DOHH2 (cell line): ENCODE measurements at regions not wholly inside any gene's neighbourhood (a gene's known extent, or its start where the extent isn't known, plus 50 kb on each side); places are given as distances from the start of the nearest gene placed in this dataset.

ENCODE experiments used
- H3F3A ChIP-seq: fragments of 200-600 bp; sonication (generic), shearing (Covaris generic); 2 replicates; pipeline ENCODE4 v1.6.0; 2016; ENCODE audit warnings: antibody characterized with exemption, mild to moderate bottlenecking; ENCODE audit not compliant: control insufficient read depth, insufficient read depth
- H3K27ac ChIP-seq: fragments of 200-600 bp; sonication (generic); 2 replicates; pipeline ENCODE4 v1.5.1; 2014; ENCODE audit warnings: low read depth, mild to moderate bottlenecking, low read length, moderate library complexity
- H3K27me3 ChIP-seq: fragments of 200-600 bp; sonication (generic); 2 replicates; pipeline ENCODE4 v1.6.1; 2014; ENCODE audit warnings: mild to moderate bottlenecking, low read length, mixed read lengths; ENCODE audit not compliant: control insufficient read depth
- H3K36me3 ChIP-seq: fragments of 200-600 bp; sonication (generic); 2 replicates; pipeline ENCODE4 v1.6.1; 2014; ENCODE audit warnings: mild to moderate bottlenecking, low read length, moderate library complexity, mixed read lengths; ENCODE audit not compliant: control insufficient read depth
- H3K4me1 ChIP-seq: fragments of 200-600 bp; sonication (generic); 2 replicates; pipeline ENCODE4 v1.6.1; 2014; ENCODE audit warnings: mild to moderate bottlenecking, low read length, mixed read lengths; ENCODE audit not compliant: control insufficient read depth
- H3K4me2 ChIP-seq: fragments of 200-600 bp; sonication (generic); 2 replicates; pipeline ENCODE4 v1.6.0; 2014; ENCODE audit warnings: mild to moderate bottlenecking, low read length, moderate library complexity
- H3K4me3 ChIP-seq: fragments of 200-600 bp; sonication (generic); 2 replicates; pipeline ENCODE4 v1.5.1; 2014; ENCODE audit warnings: mild to moderate bottlenecking, low read length, mixed read lengths
- H3K79me2 ChIP-seq: fragments of 200-600 bp; sonication (generic); 2 replicates; pipeline ENCODE4 v1.6.1; 2014; ENCODE audit warnings: mild to moderate bottlenecking, low read length, mixed read lengths; ENCODE audit not compliant: control insufficient read depth
- H3K9me2 ChIP-seq: fragments of 200-600 bp; sonication (generic); replicated peaks from 2 replicates; pipeline ENCODE4 v1.6.1; 2014; ENCODE audit warnings: mild to moderate bottlenecking, low read length, mixed read lengths; ENCODE audit not compliant: control insufficient read depth
- H3K9me3 ChIP-seq: fragments of 200-600 bp; sonication (generic); 2 replicates; pipeline ENCODE4 v1.6.1; 2014; ENCODE audit warnings: antibody characterized with exemption, low read length, mixed read lengths; ENCODE audit not compliant: control insufficient read depth, insufficient read depth
- H4K20me1 ChIP-seq: fragments of 200-600 bp; sonication (generic); 2 replicates; pipeline ENCODE4 v1.6.0; 2014; ENCODE audit warnings: low read depth, mild to moderate bottlenecking, antibody characterized with exemption, low read length, moderate library complexity; ENCODE audit not compliant: control insufficient read depth, insufficient read depth
- EZH2phosphoT487 ChIP-seq: fragments of 200-600 bp; sonication (generic); IDR thresholded peaks from 2 replicates; pipeline ENCODE4 v1.6.1; 2017; ENCODE audit warnings: borderline replicate concordance, mild to moderate bottlenecking, antibody characterized with exemption, low read length, moderate library complexity, mixed read lengths
- TF ChIP-seq, protein P1 (sequence below): fragments of 200-600 bp; sonication (generic); IDR thresholded peaks from one replicate; pipeline ENCODE4 v1.5.1; 2014; ENCODE audit warnings: antibody characterized with exemption, mild to moderate bottlenecking, low read depth, low read length; ENCODE audit not compliant: poor library complexity, severe bottlenecking

DNA sequence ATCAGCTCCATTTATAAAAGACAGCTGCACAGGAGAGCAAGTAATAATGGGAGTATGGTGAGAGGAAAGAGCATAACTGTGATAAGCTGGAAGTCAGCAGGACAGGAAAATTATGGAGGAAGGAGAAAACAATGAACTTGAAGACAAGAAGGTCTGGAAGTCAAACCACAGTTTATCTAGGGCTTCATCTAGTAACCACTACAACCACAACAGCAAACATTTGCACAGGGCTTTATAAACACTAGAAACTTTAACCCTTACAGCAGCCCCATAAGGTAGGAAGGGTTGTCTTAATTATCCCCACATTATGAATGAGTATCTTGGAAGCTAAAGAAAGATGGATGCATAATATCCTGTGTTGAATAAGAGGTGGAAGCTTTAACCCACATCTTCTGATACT lies 820.8 kb downstream of the IGSF11 start:
- Histone ChIP-seq H3K79me2 (no peaks in the 10 kb centered on the region), H3K4me3 (no peak overlapping the region), H3F3A (no peaks in the 10 kb centered on the region), H3K9me2 (no peaks in the 10 kb centered on the region), H3K27me3 (no peaks in the 10 kb centered on the region), H3K9me3 (no peaks in the 10 kb centered on the region), H3K27ac (no peak overlapping the region), H4K20me1 (no peaks in the 10 kb centered on the region), H3K4me2 (no peak overlapping the region), H3K36me3 (no peaks in the 10 kb centered on the region), H3K4me1 (no peaks in the 10 kb centered on the region)
- no peak for TF ChIP-seq EZH2phosphoT487
- TF ChIP-seq, protein P1, sequence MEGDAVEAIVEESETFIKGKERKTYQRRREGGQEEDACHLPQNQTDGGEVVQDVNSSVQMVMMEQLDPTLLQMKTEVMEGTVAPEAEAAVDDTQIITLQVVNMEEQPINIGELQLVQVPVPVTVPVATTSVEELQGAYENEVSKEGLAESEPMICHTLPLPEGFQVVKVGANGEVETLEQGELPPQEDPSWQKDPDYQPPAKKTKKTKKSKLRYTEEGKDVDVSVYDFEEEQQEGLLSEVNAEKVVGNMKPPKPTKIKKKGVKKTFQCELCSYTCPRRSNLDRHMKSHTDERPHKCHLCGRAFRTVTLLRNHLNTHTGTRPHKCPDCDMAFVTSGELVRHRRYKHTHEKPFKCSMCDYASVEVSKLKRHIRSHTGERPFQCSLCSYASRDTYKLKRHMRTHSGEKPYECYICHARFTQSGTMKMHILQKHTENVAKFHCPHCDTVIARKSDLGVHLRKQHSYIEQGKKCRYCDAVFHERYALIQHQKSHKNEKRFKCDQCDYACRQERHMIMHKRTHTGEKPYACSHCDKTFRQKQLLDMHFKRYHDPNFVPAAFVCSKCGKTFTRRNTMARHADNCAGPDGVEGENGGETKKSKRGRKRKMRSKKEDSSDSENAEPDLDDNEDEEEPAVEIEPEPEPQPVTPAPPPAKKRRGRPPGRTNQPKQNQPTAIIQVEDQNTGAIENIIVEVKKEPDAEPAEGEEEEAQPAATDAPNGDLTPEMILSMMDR = no peak

DNA sequence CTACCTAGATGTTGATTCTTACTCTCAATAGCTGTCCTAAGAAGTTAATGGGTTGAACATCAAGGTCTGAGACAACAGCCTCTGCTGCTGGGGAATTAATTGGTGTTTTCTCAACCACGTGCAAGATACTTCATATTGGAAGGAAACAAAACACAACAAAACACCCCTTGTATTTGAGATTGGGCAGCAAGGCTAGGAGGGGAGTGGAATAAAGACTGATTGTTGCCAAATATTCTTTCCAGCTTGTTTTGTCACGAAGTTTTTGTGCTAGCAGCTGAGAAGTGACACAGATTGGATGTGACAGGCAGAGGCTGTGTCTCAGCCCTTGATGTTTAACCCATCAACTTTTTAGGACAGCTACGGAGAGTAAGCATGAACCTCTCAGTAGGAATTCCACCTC lies 808.4 kb downstream of the IGSF11 start:
- no peak overlapping the region for H3K27ac ChIP-seq
- H3K4me3 ChIP-seq = no peak overlapping the region
- no peaks in the 10 kb centered on the region for H3K27me3 ChIP-seq
- H3F3A ChIP-seq = no peaks in the 10 kb centered on the region
- no peaks in the 10 kb centered on the region for H3K9me3 ChIP-seq
- H4K20me1 ChIP-seq = no peaks in the 10 kb centered on the region
- H3K4me1 ChIP-seq = no peaks in the 10 kb centered on the region
- H3K9me2 ChIP-seq = no peaks in the 10 kb centered on the region
- no peaks in the 10 kb centered on the region for H3K79me2 ChIP-seq
- no peak for TF ChIP-seq EZH2phosphoT487
- TF ChIP-seq, protein P1 = no peak
- no peaks in the 10 kb centered on the region for H3K36me3 ChIP-seq
- H3K4me2 ChIP-seq = no peak overlapping the region

DNA sequence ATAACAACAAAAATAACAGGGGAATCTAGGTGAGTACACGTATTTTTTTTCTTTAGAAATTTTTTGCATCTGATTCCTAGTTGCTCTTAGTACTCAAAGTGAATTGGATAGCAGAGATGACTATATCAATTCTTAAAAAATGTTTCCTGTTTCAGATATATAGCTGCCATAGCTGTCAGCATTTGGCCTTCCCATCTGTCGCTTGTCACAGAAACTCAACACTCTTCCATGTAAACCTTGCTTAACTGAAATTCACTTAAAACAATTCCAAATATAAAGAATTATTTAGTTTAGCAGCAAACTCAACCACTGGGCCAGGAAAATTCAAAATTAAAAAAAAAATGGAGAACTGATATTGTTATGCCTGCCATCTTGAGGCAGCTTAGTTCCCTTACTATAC lies 807.5 kb downstream of the IGSF11 start:
- no peaks in the 10 kb centered on the region for H3K9me3 ChIP-seq
- H3K4me1 ChIP-seq = no peaks in the 10 kb centered on the region
- no peaks in the 10 kb centered on the region for H3K36me3 ChIP-seq
- TF ChIP-seq, protein P1 = no peak
- no peak for TF ChIP-seq EZH2phosphoT487
- H4K20me1 ChIP-seq = no peaks in the 10 kb centered on the region
- H3K9me2 ChIP-seq = no peaks in the 10 kb centered on the region
- no peak overlapping the region for H3K4me3 ChIP-seq
- H3K4me2 ChIP-seq = no peak overlapping the region
- no peaks in the 10 kb centered on the region for H3K27me3 ChIP-seq
- H3K27ac ChIP-seq = no peak overlapping the region
- H3F3A ChIP-seq = no peaks in the 10 kb centered on the region
- no peaks in the 10 kb centered on the region for H3K79me2 ChIP-seq

DNA sequence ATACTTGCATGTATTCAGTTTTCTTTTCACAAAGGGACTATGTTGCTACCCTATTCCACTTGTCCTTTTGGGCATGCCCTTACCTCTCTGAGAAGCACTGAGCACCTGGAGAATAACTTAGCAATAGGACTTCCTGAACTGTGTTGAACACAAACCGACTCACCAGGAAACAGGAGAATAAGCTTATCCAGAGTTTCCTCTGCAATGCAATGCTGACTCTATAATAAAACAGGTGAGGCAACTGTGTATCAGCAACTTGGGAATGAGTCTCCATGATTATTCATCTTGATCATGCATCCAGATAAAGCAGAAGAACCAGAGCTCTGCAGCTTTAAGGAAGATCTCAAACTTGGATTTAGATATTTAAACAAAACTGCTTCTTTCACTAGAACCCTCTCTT lies 806.5 kb downstream of the IGSF11 start:
- Histone ChIP-seq H3F3A (no peaks in the 10 kb centered on the region), H3K4me3 (no peak overlapping the region), H3K4me1 (no peaks in the 10 kb centered on the region), H3K36me3 (no peaks in the 10 kb centered on the region), H3K9me3 (no peaks in the 10 kb centered on the region), H3K27me3 (no peaks in the 10 kb centered on the region), H3K27ac (no peak overlapping the region), H4K20me1 (no peaks in the 10 kb centered on the region), H3K79me2 (no peaks in the 10 kb centered on the region), H3K9me2 (no peaks in the 10 kb centered on the region), H3K4me2 (no peak overlapping the region)
- TF ChIP-seq, protein P1 = no peak
- TF ChIP-seq EZH2phosphoT487 = no peak
